C4-2B (cell line): ENCODE measurements at regions not wholly inside any gene's neighbourhood (a gene's known extent, or its start where the extent isn't known, plus 50 kb on each side); places are given as distances from the start of the nearest gene placed in this dataset.

Source experiments
- CTCF ChIP-seq: fragments of 450-650 bp; conservative IDR thresholded peaks from 2 replicates; pipeline ENCODE4 v1.5.1; 2017; ENCODE audit warnings: mild to moderate bottlenecking
- ZFX ChIP-seq: fragments of 450-650 bp; IDR thresholded peaks from 2 replicates; pipeline ENCODE4 v1.6.1; 2017

- TF ChIP-seq CTCF (no peak), ZFX (no peak)
Observed at GRCh38 chr17:69884356-69884755, 190.7 kb upstream of the KCNJ16 start.
